GM19467 (cell line): ENCODE measurements at regions not wholly inside any gene's neighbourhood (a gene's known extent, or its start where the extent isn't known, plus 50 kb on each side); places are given as distances from the start of the nearest gene placed in this dataset.

Experiments
- ATAC-seq: cut with Tn5 transposase; IDR thresholded peaks from one replicate; pipeline ENCODE4 v1.9.1; 2021; ENCODE audit warnings: mild to moderate bottlenecking, moderate library complexity; ENCODE audit not compliant: unreplicated experiment

GRCh38 chr3:194768586-194768985 is 82.9 kb downstream of the FAM43A start:
- no peak for ATAC-seq

GRCh38 chr3:194769020-194769643 is 83.4 kb downstream of the FAM43A start:
- ATAC-seq, result peak; percentile 94

DNA sequence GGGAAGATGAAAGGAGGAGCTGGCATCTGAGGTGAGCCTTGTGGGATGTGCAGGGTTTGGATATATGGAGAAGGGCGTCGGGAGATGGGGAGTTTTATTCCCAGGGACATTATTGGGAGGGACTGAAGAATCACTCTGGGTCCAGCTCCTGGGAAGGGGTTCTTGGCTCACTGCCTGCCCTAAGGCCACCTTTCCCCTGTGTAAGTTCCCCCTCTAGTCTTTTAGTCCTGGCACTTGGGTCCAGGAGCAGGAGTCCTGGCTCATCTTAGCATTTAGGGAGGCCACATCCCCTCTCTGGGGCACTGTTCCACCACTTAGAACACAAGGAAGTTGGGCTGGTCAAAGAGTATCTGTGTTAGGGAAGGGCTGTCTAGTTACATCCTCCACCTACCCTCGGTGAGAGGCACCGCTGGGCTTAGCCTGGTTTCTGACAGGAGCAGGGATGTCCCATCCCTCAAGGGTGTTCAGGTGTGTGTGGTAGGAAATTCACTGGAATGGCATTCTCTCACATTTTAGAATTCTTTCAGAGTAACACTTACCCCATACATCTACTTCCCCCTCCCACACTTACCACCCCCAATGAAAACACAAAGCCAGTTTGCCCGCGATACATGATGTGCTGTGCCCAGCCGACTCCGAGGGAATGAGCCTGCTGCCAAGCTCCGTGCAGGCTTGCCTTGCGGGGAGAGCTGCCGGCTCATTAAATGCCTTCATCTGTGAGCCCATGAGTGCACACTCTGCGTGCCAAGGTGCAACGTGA is 86.7 kb downstream of the FAM43A start:
- no peak for ATAC-seq

DNA sequence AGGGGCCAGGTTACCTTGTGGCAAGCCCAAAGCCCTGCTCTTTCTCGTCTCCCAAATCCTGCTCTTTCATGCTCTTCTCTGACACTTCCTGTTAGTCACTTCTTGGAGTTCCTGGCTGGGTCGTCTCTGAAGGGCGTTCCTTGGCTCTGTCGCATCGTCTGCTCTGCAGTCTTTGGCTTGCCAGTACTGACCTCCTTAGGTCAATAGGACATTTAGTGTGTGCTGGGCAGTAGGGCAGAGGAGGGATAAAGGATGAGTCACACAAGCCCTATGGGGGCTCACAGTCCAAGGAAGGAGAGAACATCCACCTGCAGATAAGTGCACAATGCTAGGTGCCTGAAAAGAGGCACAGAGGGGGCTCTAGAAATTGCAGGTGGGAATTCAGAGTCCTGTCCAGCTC is 87.5 kb downstream of the FAM43A start:
- ATAC-seq, result no peak

DNA sequence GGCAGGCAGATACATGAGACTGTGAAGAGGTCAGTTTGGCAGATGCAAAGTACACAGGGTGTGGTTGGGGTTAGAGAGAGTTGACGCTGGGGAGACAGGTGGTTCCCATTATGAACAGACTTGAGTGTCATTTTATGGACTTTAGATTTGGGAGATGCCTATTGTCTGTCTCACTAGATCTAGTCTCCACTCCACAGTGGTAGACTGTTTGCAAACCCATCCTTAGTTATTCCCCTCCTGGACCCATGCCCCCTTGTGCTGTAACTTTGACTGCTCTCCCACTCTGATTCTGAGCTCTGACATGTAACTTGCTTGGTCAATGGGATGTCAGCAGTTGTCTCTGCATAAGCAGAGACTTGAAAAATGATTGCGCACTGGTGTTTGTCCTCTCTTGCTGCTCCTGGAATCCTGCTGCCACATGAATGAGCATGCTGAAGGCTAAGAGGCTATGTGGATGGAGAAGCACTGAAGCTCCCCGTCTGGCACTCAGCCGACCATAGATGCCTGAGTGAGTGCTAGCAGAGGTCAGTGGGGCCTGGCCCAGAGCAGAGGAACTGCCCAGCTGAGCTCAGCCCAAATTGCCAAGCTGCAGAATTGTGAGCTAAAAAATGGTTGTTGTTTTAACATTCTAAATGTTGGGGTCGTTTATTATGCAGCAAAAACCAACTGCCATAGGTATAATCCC is 88.2 kb downstream of the FAM43A start:
- ATAC-seq, result no peak

GRCh38 chr3:194775266-194775665 is 89.6 kb downstream of the FAM43A start:
- no peak for ATAC-seq

DNA sequence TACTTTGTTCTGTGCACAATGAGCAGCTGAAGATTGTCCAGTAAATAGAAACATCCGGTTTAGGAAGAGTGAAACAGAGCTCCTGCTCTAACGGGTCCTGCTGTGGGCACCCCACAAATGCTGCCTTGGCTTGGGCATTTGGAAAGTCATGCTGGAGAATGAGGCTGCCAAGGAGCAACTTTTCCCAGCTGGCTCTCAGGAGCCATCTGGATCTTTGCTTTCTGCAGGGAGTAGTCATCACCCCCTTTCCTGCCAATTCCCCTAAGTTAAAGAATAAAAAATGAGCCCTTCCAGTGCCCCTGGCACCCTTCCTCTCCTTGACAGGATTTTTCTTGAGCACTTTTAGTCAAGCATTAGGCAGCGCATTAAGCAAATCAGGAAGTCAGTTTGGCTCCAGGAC is 90.0 kb downstream of the FAM43A start:
- no peak for ATAC-seq

DNA sequence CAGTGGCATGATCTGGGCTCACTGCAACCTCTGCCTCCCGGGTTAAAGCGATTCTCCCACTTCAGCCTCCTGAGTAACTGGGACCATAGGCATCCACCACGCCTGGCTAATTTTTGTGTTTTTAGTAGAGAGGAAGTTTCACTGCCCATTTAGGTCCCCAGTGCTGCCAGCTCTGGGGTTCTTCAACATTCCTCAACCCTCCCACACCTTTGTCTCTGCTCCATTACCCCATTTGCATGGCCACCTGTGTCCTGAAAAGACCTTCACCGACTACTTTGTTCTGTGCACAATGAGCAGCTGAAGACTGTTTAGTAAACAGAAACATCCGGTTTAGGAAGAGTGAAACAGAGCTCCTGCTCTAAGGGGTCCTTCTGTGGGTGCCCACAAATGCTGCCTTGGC is 92.0 kb downstream of the FAM43A start:
- ATAC-seq, result no peak

DNA sequence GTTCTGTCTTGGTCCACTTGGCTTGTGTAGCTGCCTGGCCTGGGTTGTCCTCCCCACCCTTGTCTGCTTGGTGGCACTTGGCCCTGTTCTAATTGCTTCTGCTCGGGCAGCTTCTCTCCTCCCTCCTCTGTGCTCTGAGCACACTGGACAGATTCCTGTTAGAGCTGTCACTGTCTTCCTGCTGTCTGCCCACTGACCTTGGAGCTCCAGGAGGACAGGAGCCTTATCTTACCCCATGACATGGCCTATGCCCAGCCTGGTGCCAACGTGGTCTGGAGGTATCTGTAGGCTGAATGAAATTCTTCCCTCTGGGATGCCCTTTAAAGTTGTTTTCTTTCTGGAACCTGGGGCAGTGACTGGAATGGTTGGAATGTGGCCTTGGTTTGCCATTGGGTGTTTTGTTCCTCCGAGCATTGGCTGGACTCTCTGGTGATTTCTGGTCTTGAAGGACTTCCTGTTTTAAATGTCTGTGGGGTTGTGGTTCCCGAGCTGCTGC is 94.1 kb downstream of the FAM43A start:
- ATAC-seq, result no peak

DNA sequence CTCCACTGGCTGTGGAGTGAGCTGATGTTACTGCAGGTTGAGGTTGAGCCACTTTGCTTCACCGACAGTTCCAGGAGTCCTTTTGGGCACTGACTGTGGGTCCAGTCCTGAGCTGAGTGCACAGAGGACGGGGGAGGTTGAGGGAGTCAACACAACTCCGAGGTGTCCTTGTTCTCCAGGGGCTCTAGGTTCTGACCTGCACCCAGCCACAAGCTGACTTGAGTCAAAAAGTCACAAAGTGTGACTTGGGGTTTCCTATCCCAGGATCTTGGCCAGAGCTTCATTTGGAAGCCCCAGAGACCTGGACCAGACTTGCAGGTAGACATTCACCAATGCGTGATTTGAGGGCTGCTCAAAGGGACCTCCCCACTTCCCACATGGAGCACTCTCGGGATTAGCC is 95.0 kb downstream of the FAM43A start:
- ATAC-seq, result no peak

DNA sequence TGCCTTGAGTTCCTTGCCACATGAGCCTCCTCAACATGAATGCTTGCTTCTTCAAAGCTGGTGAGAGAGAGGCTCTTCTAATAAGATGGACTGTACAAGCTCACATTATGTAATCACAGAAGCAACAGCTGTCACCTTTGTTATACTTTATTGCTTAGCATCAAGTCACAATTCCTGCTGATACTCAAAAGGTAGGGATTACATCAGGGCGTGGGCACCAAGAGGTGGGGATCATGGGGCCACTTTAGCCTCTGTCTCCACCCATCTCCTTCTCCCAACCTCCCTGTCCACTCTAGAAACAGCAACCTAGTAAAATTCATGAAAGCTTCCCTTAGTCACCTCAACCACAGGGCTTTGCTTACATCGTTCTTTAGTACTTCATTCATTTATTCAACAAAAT is 95.9 kb downstream of the FAM43A start:
- ATAC-seq, result no peak

- ATAC-seq, result no peak
These were observed 97.2 kb downstream of the FAM43A start for GRCh38 chr3:194782698-194783404.

GRCh38 chr3:194784361-194784760 is 98.7 kb downstream of the FAM43A start:
- no peak for ATAC-seq

DNA sequence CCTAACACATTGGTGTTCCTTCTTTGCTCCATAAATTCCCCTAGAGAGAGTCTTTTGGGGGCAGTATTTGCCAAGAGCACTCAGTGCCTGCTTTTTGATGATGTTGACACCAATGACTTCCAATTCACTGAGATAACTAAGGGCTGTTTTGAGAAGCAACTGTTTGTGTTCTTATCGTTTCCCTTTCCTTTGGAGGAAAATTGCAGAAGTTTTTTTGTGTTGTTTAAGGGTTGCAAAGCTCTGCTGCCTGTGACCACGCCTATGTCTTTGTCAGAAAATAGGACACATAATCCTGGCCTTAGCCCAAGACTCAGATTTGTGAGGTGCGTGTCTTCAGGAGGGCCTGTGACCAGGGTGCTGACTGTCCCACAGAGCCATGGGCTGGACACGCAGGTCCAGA is 99.6 kb downstream of the FAM43A start:
- no peak for ATAC-seq

- ATAC-seq, result no peak
These were observed 101.4 kb downstream of the FAM43A start for GRCh38 chr3:194787072-194787471.

- no peak for ATAC-seq
These were observed 102.0 kb downstream of the FAM43A start for GRCh38 chr3:194787650-194788049.

GRCh38 chr3:194792368-194792767 is 106.7 kb downstream of the FAM43A start:
- no peak for ATAC-seq

DNA sequence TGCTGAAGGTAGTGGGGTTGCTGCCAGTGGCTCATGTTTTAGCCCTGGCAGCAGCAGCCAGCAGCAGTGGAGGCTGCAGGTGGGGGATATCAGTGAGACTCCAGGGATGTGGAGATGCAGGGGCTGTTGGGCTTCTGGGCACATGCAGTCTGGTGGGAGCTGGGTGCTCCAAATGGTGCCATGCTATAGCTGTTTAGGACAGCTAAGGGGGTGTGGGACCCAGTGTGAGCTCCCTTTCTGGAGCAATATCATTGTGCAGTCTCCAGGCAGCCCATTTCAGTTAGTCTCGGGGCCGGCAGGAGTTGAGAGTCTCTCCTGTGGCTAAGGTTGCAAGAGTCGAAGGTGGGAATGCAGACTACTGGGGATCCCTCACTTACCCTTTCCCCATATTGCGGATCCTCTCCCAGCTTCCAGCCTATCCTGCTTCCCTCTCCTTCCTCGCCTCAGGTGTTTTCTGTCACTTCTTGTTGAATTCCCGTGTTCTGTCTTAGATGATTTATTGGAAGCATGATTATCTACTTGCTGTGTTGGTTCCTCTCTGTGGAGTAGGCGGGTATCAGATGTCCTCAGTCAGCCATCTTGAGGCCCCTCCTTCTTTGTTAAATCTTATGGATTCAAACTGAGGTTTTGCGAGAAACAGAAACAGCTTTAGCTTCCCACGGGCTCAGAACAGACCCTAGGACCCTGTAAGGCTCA is 112.0 kb downstream of the FAM43A start:
- ATAC-seq, result no peak

DNA sequence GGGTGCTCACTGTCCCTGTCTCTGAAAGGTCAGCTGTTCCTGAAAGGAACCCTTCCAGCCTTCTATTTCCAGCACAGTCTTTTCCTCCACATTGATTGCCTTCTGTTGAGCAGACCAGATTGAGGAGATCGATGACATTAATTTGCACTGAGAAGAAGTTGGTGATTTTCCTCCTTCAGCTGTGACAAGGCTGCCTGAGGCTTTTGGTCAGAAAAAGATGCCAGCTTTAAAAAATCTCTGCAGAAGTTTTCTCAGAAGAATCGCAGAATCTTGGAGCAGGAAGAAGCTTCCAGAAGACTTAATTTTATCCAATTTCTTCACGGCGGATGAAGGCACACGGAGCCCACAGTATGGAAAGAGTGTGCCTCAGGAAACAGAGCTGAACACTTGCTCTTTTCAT is 112.8 kb downstream of the FAM43A start:
- no peak for ATAC-seq

DNA sequence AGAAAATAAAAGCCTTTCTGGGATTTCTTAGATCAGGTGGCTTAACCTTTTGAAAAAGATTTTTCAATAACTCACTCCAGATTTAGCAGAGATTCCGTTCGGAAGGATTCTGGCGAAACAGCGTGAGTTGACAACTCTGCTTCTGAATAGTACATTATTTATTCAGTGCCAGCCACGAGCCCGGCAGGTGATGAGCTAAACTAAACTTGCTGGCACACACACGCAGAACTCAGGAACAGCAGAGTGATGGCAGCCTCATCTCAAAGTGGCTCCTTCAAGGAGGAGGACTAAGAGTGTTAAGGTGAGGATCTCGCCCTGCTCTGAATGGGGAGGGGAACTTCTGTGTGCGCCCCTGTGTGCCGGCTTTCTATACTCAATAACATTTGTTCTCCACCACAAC is 114.3 kb downstream of the FAM43A start:
- ATAC-seq, result no peak
